GM21529 (cell line): ENCODE measurements at regions not wholly inside any gene's neighbourhood (a gene's known extent, or its start where the extent isn't known, plus 50 kb on each side); places are given as distances from the start of the nearest gene placed in this dataset.

ENCODE experiments used
- ATAC-seq: cut with Tn5 transposase; IDR thresholded peaks from one replicate; pipeline ENCODE4 v1.9.1; 2021; ENCODE audit not compliant: unreplicated experiment

GRCh38 chr4:20580907-20581306, 119.4 kb upstream of the PACRGL start:
- no peak for ATAC-seq

- ATAC-seq, result no peak
Measured at GRCh38 chr4:20589436-20589835, 110.8 kb upstream of the PACRGL start.

- ATAC-seq, result no peak
Measured at GRCh38 chr4:20590849-20591248, 109.4 kb upstream of the PACRGL start.

GRCh38 chr4:20591571-20591970, 108.7 kb upstream of the PACRGL start:
- no peak for ATAC-seq

GRCh38 chr4:20592013-20592412, 108.2 kb upstream of the PACRGL start:
- ATAC-seq, result no peak

- ATAC-seq, result no peak
Measured at GRCh38 chr4:20592663-20593062, 107.6 kb upstream of the PACRGL start.

GRCh38 chr4:20598626-20599025, 101.6 kb upstream of the PACRGL start:
- no peak for ATAC-seq

- no peak for ATAC-seq
Measured at GRCh38 chr4:20603671-20604313, 96.5 kb upstream of the PACRGL start.

- no peak for ATAC-seq
Measured at GRCh38 chr4:20612313-20612712, 87.9 kb upstream of the PACRGL start.

- no peak for ATAC-seq
Measured at GRCh38 chr4:20614816-20615215, 85.4 kb upstream of the PACRGL start.

GRCh38 chr4:20615486-20616260, 84.6 kb upstream of the PACRGL start:
- ATAC-seq, result no peak

GRCh38 chr4:20616313-20616712, 83.9 kb upstream of the PACRGL start:
- no peak for ATAC-seq

GRCh38 chr4:20616848-20617247, 83.4 kb upstream of the PACRGL start:
- no peak for ATAC-seq

- ATAC-seq, result no peak
Measured at GRCh38 chr4:20617678-20618396, 82.4 kb upstream of the PACRGL start.

GRCh38 chr4:20618731-20619130, 81.5 kb upstream of the PACRGL start:
- no peak for ATAC-seq

- no peak for ATAC-seq
Measured at GRCh38 chr4:20621476-20621875, 78.8 kb upstream of the PACRGL start.

- no peak for ATAC-seq
Measured at GRCh38 chr4:20622701-20623100, 77.6 kb upstream of the PACRGL start.

- ATAC-seq, result no peak
Measured at GRCh38 chr4:20623939-20624338, 76.3 kb upstream of the PACRGL start.

GRCh38 chr4:20624793-20625374, 75.4 kb upstream of the PACRGL start:
- no peak for ATAC-seq

- ATAC-seq, result no peak
Measured at GRCh38 chr4:20625426-20625825, 74.8 kb upstream of the PACRGL start.

GRCh38 chr4:20626326-20627005, 73.8 kb upstream of the PACRGL start:
- no peak for ATAC-seq
